Skin of body (tissue), 1 donor: ENCODE measurements at regions not wholly inside any gene's neighbourhood (a gene's known extent, or its start where the extent isn't known, plus 50 kb on each side); places are given as distances from the start of the nearest gene placed in this dataset.

Experiments
- DNase-seq: peaks from one replicate; lab custom pipeline; 2025; lab: John Stamatoyannopoulos, UW

DNA sequence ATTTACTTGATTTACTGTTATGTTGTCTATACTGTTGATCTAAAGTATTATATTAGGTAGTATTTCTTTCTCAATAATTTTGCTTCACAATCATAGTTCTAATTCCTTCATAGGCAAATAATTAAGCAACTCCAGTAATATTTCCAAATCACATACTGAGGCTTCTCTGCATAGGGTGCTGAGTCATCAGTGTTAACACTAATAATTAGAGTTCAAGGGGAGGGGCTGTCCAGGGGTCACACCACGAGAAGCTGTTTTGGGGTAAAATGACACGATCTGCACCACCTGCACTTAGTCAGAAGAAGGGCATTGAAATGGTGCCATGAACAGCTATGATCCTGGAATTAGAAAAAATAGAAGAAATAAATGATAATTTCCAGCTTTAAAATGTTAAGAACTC lies 1230.9 kb upstream of the SLC10A2 start:
- DNase-seq: no peak

DNA sequence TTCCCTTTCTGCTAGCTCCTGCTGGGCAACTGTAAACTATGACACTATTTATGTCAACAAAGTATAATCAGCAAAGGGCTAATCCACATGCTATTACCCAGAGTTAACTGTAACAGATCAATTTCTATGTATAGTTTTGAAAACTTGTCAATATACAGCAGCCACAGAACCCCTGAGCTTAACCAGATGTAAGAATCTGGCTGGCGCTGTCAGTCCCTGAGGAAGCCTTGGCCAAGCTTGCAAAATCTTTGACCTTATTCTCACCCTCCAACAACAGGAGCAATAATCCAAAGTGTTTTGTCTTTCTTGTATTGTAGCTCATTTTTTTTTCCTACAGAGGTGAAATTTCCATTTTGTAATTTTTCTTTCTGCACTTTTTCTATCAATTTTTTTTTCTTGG lies 1230.1 kb upstream of the SLC10A2 start:
- no peak for DNase-seq

DNA sequence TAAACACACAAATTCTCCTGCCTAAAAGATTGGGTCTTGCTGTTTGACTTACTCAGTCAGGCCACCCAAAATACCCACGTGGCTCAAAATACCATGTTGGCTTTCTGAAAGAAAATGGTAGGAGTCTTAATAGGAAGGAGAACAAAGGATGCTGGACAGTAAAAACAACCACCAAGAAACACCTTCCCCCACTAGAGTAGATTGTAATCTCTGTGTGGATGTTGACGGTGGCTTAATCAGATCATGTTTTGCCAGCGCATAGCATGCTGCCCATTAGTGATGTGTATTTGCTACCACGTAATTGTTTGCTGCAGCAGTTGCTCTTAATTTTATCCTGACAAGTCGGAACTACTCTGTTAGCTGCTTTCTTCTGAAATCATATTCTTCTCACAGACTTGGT lies 1229.3 kb upstream of the SLC10A2 start:
- DNase-seq: no peak

DNA sequence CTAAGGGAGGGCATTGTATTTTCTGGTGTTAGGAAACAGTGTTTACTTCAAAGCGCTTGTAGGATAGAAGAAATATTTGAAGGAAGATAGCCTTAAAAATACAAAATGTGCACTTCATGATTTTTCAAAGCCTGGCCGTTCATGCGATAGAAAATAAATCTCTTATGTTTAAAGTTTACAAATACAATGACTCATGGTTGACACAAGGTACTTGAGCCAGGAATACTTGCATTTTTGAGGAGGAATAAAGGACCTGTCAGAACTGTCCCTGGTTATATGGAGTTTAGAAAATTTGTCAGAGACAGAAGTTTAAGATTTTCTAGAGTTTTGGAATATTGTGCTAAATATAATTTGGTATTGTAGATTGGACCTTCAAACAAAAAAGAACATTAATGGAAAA lies 1223.2 kb upstream of the SLC10A2 start:
- DNase-seq: no peak

DNA sequence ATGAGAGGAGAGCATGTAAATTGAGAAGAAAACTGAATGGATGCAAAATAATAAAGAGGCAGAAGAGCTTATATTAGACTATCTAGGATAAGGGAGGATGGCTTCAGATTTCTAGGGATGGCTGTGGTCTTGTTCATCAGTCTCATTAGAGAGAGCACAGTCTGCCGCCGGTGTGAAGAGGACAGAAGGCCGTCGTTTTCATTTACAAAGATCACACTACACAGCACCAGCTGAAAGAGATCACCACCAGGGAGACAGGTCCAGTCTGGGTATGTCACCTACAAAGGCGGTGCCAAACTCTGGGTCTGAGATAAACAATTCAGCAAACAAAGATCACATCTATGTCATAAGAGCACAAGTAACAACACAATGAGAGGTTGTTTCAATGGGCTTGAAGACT lies 1222.3 kb upstream of the SLC10A2 start:
- no peak for DNase-seq

DNA sequence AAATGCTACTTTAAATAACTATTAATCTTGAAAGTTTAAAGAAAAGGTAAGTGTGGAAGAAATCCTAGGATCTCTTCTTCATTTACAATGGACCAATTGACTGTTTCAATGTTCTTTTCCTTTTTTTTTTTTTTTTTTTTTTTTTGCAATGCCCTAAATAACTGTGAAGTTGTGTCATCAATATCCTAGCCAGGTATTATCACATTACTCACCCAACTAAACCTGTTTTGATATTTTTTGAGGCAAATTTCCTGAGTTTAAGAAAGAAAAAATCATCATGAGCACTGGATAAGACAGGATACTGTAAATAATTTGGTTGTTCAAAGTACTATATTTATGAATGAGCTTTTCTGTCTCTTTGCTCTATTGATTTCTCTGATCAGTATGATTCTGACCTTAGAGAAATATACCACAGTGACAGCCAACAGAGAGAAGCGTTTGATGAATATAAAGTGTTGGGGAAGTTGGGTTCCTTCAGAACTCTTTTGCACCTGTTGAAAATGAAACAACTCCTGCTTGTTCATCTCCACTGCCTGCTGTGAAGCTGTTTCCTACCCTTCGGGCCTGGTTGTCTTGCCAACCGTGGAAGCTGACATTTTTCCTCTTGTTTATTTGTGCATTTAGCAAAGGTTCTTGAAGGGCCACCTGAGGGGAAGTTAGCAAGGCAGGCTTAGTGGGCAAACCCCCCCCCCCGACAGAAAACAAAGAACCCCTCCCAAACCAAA lies 1220.5 kb upstream of the SLC10A2 start:
- DNase-seq: no peak

DNA sequence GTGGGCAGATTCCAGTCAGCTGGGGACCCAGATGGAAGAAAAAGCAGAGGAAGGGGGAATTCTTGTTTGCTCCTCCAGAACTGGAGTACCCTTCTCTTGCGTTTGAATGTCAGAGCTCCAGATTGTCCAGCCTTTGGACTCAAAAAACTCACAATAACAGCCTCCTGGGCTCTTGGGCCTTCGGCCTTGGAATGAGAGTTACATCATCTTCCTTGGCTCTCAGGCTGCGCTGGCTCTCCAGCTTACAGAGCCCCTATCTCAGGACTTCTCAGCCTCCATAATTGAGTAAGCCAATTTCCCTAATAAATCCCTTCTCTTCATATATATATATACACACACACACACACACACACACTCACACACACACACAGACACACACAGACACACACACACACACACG lies 1215.7 kb upstream of the SLC10A2 start:
- no peak for DNase-seq

DNA sequence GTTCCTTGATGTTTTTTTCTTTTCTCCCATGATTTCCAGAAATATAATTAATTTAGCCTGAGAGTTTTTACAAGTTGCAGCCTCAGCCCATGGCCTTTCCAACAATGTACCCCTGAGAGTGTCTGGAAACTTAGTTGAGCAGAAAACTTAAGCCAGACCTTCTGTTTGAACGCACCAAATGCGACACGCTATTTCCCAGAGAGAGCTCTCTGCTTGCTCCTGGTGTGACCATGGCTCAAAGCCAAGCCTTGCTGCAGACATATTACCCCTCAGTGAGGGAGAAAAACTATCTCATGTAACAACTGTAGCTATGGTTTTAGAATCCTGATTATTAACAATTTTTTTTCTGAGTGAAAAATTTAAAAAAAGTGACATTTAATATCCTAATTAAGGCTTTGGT lies 1204.5 kb upstream of the SLC10A2 start:
- no peak for DNase-seq

DNA sequence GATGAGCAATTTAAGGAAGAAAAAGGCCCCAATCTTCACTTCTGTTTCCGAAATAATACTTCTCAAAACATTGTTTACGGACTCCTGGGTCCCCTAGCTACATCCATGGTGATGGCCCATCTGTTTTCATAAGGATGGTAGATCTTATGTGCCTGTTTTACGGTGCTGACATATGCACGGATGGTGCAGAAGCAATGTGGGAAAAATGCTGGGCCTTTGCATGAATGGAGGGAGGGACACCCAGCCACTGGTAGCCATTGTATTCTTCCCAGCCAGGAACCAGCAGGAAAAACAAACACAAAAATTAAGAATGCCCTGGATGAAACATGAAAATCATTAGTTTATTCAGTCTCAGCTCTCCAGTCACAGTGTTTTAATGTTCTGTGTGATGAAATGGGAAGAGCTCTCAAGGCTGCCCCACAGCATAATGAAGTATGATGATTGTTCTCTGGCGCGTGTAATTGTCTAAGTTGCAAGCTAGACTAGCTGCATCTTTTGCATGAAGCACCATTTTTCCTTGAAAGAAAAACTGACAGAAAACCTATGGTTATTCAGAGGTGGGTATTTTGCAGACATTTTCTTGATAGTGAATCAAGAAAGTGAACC lies 1201.1 kb upstream of the SLC10A2 start:
- DNase-seq: no peak

DNA sequence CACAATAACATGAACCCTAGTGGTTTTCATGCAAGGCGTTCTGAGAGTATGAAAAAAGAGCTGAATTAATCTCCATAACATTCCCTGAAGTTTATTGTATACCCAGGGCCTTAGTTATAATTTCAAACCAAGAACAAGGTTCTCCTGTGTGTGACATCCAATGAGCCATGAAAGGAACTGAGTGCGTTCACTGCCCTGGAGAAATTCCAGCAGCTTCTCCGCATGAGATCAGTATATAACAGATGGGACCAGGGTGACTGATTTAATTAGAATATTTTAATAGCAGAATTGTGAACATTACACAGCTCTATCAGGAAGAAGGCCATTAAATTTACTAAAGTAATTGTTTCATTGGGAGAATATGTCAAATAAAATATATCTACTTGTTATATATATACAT lies 1190.5 kb upstream of the SLC10A2 start:
- no peak for DNase-seq

DNA sequence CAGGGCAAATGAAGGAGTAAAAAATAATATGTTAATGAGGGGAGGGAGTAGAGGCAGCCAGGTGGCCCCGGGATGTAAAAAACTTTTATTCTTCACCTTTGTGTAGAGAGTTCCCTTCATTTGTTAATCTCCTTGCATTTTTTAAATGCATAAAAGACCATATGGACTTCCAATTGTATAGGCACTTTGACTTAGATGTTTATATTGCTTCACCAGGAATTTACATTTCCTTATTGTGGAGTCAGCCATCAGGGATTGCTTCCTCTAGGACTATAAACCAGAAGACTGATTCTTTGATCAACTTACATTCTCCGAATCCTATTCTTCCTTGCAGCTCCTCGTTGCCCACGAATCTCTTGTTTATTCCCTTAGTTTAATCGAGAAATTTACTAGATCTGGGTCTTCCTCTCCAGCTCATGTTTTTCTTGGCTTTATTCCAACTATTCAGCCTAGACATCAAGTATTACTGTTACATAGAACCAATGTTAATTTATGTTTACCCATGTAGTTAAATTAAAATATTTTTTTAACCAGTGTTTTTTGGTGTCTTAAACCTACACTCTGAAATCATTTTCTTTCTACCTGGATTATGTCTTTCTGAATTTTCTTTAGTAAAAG lies 1187.0 kb upstream of the SLC10A2 start:
- DNase-seq: no peak

DNA sequence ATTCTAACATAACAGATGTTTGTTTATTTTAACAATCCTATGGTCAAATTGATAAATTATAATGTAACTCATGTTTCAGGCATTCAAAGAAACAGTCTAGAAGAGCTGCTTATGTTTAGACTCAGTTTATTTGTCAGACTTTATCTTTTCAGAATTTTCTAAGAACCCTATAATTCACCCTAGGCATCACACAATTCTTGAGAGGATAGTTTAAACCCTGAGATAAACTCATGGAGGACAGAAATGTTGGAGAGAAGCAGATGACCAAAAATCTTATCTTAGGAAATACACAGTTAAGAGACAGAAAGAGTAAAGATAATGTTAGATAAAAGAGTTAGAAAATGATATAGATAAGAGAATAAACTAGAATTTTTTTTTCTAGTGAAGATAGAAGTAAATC lies 1185.7 kb upstream of the SLC10A2 start:
- no peak for DNase-seq

DNA sequence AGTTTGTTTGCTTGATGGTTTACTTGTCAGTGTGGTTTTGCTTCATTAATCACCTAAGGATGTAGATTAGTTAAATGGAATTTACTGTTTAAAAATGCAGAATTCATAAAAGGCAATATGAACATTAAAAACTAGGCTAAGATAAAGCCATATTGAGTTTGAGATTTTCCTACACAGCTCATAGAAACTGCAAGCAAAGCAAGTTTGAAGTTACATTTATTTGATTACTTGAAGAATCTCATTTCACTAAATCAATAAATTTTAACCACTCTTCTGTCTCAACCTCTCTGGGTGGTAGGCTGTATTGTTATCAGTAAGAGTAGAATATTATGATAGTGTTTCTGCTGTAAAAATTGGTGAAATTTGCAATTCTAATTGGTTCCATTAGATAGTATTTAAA lies 1180.7 kb upstream of the SLC10A2 start:
- DNase-seq: no peak

DNA sequence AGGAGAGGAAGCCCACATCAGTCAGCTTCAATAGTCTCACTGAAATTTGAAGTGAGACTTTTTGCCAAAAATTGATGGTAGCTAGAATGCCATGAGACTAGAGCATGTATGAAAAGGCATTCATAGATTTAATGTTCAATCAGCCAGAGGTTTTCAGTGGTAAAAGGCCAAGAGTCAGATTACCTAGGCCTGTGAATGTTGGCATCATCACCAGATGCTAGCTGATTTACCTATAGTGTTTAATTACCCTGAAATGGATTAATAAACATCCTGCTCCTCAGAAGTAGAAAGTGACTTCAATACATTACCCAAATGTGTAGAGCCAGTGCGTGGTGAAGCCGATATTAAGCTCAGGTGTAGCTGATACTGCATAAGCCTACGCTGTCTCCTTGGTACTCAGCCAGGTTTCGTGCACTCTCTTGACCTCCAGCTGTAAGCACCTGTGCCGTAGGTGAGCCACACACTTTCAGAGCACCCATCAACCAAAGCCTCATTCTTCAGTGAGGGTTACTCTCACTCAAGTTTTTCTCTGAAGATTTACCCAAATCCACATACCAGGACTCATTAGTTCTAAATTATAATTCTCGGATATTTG lies 1140.3 kb upstream of the SLC10A2 start:
- no peak for DNase-seq

DNA sequence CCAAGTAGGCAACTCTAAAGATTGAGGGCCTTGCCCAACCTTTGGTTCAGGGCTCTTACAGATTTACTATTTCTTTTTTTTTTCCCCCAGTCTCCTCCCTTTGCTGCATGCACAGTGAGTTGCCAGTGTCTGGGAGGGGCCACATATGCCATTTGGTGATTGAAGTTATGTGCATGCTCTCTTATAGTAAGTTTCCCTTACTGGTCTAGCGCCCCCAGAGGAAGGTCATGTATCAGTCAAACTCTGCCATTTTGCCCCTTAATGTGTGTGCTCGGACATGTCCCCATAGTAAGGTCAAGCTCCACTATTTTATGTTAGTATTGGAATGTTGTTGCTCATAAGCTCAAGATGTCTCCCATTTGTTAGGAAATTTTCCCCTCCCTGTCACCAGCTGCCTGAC lies 1138.0 kb upstream of the SLC10A2 start:
- no peak for DNase-seq

DNA sequence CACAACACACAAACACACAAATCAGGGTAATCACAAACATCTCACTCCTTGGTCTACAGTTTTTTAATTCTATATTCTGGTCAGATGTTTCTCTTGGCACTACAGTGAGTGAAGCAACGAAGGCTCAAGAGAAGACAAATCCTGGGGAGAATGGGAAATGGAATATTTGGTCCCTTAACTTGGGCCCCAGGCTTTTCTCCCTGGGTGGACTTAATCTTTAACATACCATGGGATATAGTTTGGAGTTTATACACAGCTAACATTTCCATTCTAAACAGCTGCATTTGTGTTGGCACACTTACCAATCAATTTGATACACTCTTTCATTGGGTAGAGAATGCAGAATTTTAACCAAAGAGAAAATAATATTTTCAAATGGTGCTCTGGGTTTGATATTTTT lies 1132.6 kb upstream of the SLC10A2 start:
- DNase-seq: no peak

DNA sequence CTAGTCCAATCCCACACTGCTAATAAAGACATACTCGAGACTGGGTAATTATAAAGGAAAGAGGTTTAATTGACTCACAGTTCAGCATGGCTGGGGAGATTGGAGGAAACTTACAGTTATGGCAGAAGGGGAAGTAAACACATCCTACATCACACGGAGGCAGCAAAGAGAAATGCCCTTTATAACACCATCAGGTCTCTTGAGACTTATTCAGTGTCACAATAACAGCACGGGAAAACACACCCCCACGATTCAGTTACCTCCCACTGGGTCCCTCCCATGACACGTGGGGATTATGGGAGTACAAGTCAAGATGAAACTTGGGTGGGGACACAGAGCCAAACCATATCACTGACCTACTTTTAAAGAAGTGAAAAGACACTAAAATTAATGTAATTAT lies 1130.4 kb upstream of the SLC10A2 start:
- no peak for DNase-seq

DNA sequence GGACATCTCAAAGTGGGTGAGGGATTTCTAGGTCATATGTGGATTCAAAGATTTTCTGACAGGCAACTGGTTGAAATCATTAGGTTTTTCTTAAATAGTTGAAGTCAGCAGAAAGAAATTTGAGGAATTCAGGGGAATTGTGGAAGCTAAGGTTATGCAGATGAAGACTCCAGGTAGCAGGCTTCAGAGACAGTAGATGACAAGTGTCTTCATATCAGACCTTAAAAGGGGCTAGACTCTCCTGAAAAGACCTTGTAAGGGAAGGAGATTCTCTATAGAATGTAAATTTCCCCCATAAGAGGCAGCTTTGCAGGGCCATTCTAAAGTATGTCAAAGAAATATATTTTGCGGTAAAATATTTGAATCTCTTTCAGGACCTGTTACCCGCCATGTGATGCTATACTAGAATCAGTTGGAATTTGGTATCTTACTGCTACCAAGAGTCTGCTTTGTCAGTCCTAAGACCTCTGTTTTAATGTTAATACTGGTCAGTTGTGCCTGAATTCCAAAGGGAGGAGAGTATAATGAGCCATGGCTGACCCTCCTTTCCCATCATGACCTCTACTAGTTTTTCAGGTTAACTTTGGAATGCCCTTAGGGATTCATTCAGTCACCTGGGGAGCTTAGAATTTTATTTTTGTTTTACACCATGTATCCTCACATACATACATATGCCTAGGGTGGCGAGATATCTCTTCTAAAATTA lies 1115.5 kb upstream of the SLC10A2 start:
- no peak for DNase-seq

DNA sequence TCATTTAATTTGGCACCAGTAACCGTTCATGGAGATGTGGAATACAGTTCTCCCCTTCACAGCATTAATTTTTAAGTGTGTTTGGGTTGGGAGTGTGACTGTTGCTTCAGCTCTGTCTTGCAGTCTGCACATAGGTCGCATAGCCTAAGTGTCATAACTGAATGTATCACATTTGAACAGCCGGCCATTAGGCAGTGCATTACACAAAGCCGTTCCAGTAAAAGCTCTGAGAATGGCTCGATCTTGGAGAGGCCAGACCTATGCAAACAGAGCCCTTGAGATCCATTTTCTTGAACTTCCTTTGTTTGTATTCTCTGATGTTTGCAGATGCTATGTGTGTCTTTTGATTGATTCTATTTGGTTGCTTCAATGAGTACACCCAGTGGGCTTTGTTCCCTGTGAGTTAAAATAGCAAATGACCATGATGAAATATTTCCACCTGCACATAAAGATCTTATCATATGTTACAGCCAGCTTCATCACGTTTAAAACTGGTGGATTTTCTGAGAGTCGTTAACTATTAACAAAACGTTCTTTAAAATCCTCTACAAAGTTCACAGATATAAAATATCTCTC lies 1104.9 kb upstream of the SLC10A2 start:
- DNase-seq: no peak

DNA sequence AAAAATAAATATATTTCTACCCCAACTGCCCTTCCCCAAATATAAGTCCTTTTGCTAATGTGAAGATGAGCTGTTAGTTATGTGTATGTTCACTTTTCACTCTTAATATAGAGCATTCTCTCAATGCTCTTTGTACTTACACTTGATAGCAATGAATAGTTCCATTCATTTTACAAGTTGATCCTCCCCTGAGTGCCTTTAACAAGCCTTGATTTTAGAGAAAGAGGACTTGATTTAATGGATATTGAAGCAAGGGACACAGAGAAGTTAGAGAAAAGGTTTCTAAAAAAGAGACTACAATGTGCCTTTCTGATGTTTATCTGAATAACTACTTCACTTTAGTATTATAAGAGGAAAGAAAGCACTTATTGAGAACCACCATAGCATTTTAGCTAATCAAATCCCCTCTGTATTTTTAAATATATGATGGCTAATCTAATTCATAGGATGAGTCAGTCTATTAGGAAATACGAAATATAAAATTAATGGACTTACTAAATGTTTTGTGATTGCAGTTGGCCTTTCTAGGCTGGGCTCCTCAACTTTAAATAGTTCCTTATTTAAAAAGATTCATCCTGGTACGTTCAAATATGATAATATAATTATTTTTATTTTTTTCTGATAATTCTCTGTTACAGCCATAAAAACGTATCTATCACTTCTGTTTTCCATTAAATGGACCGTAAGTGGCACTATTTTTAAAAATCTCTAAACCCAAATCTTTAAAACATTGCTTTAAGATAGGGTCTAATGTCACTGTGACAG lies 1097.8 kb upstream of the SLC10A2 start:
- no peak for DNase-seq

DNA sequence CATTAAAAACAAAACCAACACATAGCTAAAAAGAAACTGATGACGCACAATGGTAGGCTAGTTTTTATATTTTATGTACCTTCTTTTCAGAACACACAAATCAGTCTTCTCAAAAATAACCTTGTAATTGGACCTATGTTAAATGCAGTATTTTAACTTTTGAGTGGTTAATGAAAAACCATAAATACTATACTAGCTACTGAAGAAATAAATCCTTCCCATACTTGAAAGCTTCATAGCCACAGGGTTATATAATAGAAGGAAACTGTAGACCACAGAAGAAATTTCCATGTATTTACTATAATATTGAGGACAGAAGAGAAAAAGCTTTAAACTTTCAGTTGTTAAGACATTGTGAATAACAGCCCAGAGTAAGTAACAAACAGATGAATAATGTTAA lies 1094.3 kb upstream of the SLC10A2 start:
- no peak for DNase-seq
